HepG2 (cell line): ENCODE measurements at regions not wholly inside any gene's neighbourhood (a gene's known extent, or its start where the extent isn't known, plus 50 kb on each side); places are given as distances from the start of the nearest gene placed in this dataset.

Experiments used
- ATAC-seq: fragments of 200-7000 bp; cut with Tn5 transposase; 3 replicates; pipeline ENCODE4 v1.9.1; 2020; ENCODE audit warnings: mild to moderate bottlenecking, moderate library complexity
- BruUV-seq: library from RNA; stranded (reverse); fragments of 400-500 nt; replicated peaks from 2 replicates; lab custom pipeline; 2021; lab: Mats Ljungman, UMichigan
- CTCF ChIA-PET: fragments of 300-600 bp; formaldehyde crosslinking; extraction: SDS; loops from one replicate; lab custom pipeline; 2021; ENCODE audit warnings: low total read pairs, inconsistent platforms, low intra/inter-chr PET ratio; lab: Yijun Ruan, JAX
- POLR2A ChIA-PET: fragments of 350-600 bp; sonication (Branson Sonifier 250); formaldehyde crosslinking; loops from one replicate; lab custom pipeline; 2020; ENCODE audit warnings: antibody characterized with exemption, inconsistent platforms; lab: Yijun Ruan, JAX
- DNase-seq: peaks from one replicate; pipeline ENCODE4 v3.0.0-alpha.2; 2015; ENCODE audit warnings: low spot score
- FAIRE-seq: peaks from 3 replicates; lab custom pipeline; 2011; peaks lifted over from hg19 to GRCh38; lab: Jason Lieb, UNC
- H2AFZ ChIP-seq: one replicate; pipeline ENCODE4 v1.6.1; 2011; ENCODE audit warnings: low read length, inconsistent platforms
- H3K27ac ChIP-seq: fragments of 300-600 bp; 3 replicates; pipeline ENCODE4 v1.8.0; 2011; ENCODE audit warnings: mixed run types, mild to moderate bottlenecking, mixed read lengths, low read length, inconsistent platforms; ENCODE audit not compliant: insufficient read depth; ENCODE audit errors: extremely low read length
- H3K27me3 ChIP-seq, 2 experiments: fragments of 200-600 bp in 1 of 2; 2 replicates in 1 of 2; 3 replicates in 1 of 2; pipeline versions ENCODE4 v1.6.0 to v1.8.0; 2011; ENCODE audit warnings: low read length in 2 of 2, mild to moderate bottlenecking in 2 of 2, moderate library complexity in 2 of 2, inconsistent platforms in 1 of 2; ENCODE audit not compliant: insufficient read depth in 2 of 2, control insufficient read depth in 1 of 2
- H3K36me3 ChIP-seq, 2 experiments: fragments of 200-600 bp in 1 of 2; replicated peaks in 1 of 2; 2 replicates in 1 of 2; 3 replicates in 1 of 2; pipeline versions ENCODE4 v1.5.1 to v1.8.0; 2011; ENCODE audit warnings: low read length in 2 of 2, inconsistent platforms in 1 of 2; ENCODE audit not compliant: insufficient read depth in 2 of 2, control insufficient read depth in 1 of 2
- H3K4me1 ChIP-seq: 2 replicates; pipeline ENCODE4 v1.5.1; 2012; ENCODE audit warnings: low read length, inconsistent platforms; ENCODE audit not compliant: insufficient read depth
- H3K4me2 ChIP-seq: 2 replicates; pipeline ENCODE4 v1.6.0; 2011; ENCODE audit warnings: low read depth, low read length, inconsistent platforms
- H3K4me3 ChIP-seq, 3 experiments: fragments of 200-600 bp in 1 of 3; sonication (generic), shearing (Covaris generic) in 1 of 3; replicated peaks in 1 of 3; 2 replicates each; pipeline ENCODE4 v1.5.1; 2011 to 2016; ENCODE audit warnings: low read length in 3 of 3, inconsistent platforms in 2 of 3, low read depth in 2 of 3, mild to moderate bottlenecking in 2 of 3, control low read depth in 1 of 3, mixed read lengths in 1 of 3; ENCODE audit not compliant: insufficient read depth in 1 of 3
- H3K79me2 ChIP-seq: one replicate; pipeline ENCODE4 v1.6.1; 2011; ENCODE audit warnings: low read length, inconsistent platforms; ENCODE audit not compliant: insufficient read depth
- H3K9ac ChIP-seq: 2 replicates; pipeline ENCODE4 v1.6.0; 2011; ENCODE audit warnings: mild to moderate bottlenecking, low read depth, low read length, inconsistent platforms; ENCODE audit not compliant: insufficient read depth
- H3K9me3 ChIP-seq: 2 replicates; pipeline ENCODE4 v1.5.1; 2012; ENCODE audit warnings: mild to moderate bottlenecking, low read length
- H4K20me1 ChIP-seq: 2 replicates; pipeline ENCODE4 v1.6.0; 2011; ENCODE audit warnings: inconsistent platforms, mild to moderate bottlenecking, low read length, moderate library complexity; ENCODE audit not compliant: insufficient read depth
- NR2F6 ChIP-seq, 2 experiments: IDR thresholded peaks; 2 replicates each; pipeline ENCODE4 v1.6.1; 2016; ENCODE audit warnings: antibody characterized with exemption in 1 of 2, mild to moderate bottlenecking in 1 of 2
- ZBTB3 ChIP-seq: sonication (generic); formaldehyde crosslinking; IDR thresholded peaks from 2 replicates; pipeline ENCODE4 v1.4.0; 2020; ENCODE audit warnings: low read depth, mild to moderate bottlenecking, moderate library complexity, missing genetic modification reagents, borderline replicate concordance
- ZNF883 ChIP-seq: sonication (generic); formaldehyde crosslinking; IDR thresholded peaks from 2 replicates; pipeline ENCODE4 v1.5.1; 2020; ENCODE audit warnings: mild to moderate bottlenecking, missing genetic modification reagents; ENCODE audit errors: not compliant biosample characterization
- WGBS: methylation state at CpG from one replicate; pipeline ENCODE4 v1.1.6; 2017; ENCODE audit warnings: low lambda C conversion rate; 5-methylcytosine and 5-hydroxymethylcytosine counted together
- in situ Hi-C: cut with HindIII; loops from 2 replicates; pipeline ENCODE4 v1.10.0; 2017; ENCODE audit warnings: low pct_unique_long_range_greater_than_20kb; ENCODE audit not compliant: extremely low pct_ligation_motif_present
- intact Hi-C: fragments of 100-400 bp; cut with micrococcal nuclease; formaldehyde crosslinking; loops from one replicate; pipeline ENCODE4 v1.10.0; 2022; ENCODE audit not compliant: unreplicated experiment

DNA sequence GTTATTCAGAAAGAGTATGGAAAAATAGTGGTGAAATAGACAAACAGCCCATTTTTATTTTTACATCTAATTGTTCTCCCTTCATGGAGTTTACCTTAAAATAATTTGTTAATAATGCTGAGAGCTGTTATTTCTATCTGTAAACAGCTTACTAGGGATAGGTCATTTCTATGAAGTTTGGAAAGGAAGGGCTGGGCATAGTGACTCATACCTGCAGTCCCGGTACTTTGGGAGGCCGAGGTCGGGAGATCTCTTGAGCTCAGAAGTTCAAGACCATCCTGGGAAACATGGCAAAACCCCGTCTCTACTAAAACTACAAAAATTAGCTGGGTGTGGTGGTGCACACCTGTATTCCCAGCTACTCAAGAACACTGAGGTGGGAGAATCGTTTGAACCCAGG, 624.3 kb upstream of the LMCD1 start:
- Histone ChIP-seq H3K4me3 (no peak overlapping the region), H3K9ac (no peak overlapping the region), H3K27me3 (no peaks in the 10 kb centered on the region), H3K4me1 (no peaks in the 10 kb centered on the region), H3K9me3 (peaks cover 71% of the 10 kb centered on the region), H3K79me2 (no peaks in the 10 kb centered on the region), H3K4me2 (no peak overlapping the region), H2AFZ (no peak overlapping the region), H3K27ac (no peak overlapping the region), H4K20me1 (no peaks in the 10 kb centered on the region), H3K36me3 (no peaks in the 10 kb centered on the region)
- FAIRE-seq (no peak), ATAC-seq (no peak), DNase-seq (no peak)
- POLR2A ChIA-PET: no interaction called here
- 8% methylated on average over 5 of the region's 5 CpGs for WGBS
- CTCF ChIA-PET: no interaction called here
- no peak for TF ChIP-seq NR2F6 (IDR thresholded peaks at IDR 0.05)
- no peak for TF ChIP-seq NR2F6 (CRISPR knock-in tag; IDR thresholded peaks at IDR 0.05)
- no peak for TF ChIP-seq ZNF883 (CRISPR knock-in tag)
- intact Hi-C loops: no loop called here
- no TSS peak for BruUV-seq
- in situ Hi-C loops: no loop called here

GRCh38 chr3:7879572-7879971, 622.1 kb upstream of the LMCD1 start:
- BruUV-seq: no TSS peak
- Histone ChIP-seq H3K27ac (no peak overlapping the region), H3K9ac (no peak overlapping the region), H3K79me2 (no peaks in the 10 kb centered on the region), H3K4me1 (no peaks in the 10 kb centered on the region), H3K9me3 (peaks cover 71% of the 10 kb centered on the region), H4K20me1 (no peaks in the 10 kb centered on the region), H3K4me3 (no peak overlapping the region)
- 0% methylated on average over 1 of the region's 1 CpG for WGBS
- POLR2A ChIA-PET: no interaction called here
- no peak for FAIRE-seq
- in situ Hi-C loops: no loop called here
- ATAC-seq: no peak
- no peak for TF ChIP-seq ZBTB3 (CRISPR knock-in tag)
- TF ChIP-seq, all 625 proteins: peak for 0
- H3K36me3 ChIP-seq: no peaks in the 10 kb centered on the region
- no peaks in the 10 kb centered on the region for H3K27me3 ChIP-seq
- no peak for DNase-seq
- no peak overlapping the region for H2AFZ ChIP-seq
- CTCF ChIA-PET: no interaction called here
- no peak overlapping the region for H3K4me2 ChIP-seq
- intact Hi-C loops: no loop called here
